DND-41 (cell line): ENCODE measurements at regions not wholly inside any gene's neighbourhood (a gene's known extent, or its start where the extent isn't known, plus 50 kb on each side); places are given as distances from the start of the nearest gene placed in this dataset.

ENCODE experiments used
- ATAC-seq: fragments of 200-7000 bp; cut with Tn5 transposase; 3 replicates; pipeline ENCODE4 v1.9.1; 2021; ENCODE audit warnings: low read depth; ENCODE audit not compliant: insufficient read depth
- DNase-seq: peaks from one replicate; pipeline ENCODE4 v3.0.0-alpha.2; 2020
- H2AFZ ChIP-seq: 2 replicates; pipeline ENCODE4 v1.6.0; 2012; ENCODE audit warnings: low read depth, low read length
- H3K27ac ChIP-seq: 2 replicates; pipeline ENCODE4 v1.5.1; 2012; ENCODE audit warnings: low read length, inconsistent platforms
- H3K27me3 ChIP-seq: fragments of 200-600 bp; sonication (generic); 2 replicates; pipeline ENCODE4 v1.6.0; 2012; ENCODE audit warnings: low read length, mild to moderate bottlenecking, inconsistent platforms; ENCODE audit not compliant: insufficient read depth, poor library complexity
- H3K36me3 ChIP-seq: 2 replicates; pipeline ENCODE4 v1.5.1; 2012; ENCODE audit warnings: low read length, inconsistent platforms; ENCODE audit not compliant: insufficient read depth
- H3K4me1 ChIP-seq: 2 replicates; pipeline ENCODE4 v1.5.1; 2012; ENCODE audit warnings: mild to moderate bottlenecking, low read length; ENCODE audit not compliant: insufficient read depth
- H3K4me2 ChIP-seq: 2 replicates; pipeline ENCODE4 v1.6.0; 2012; ENCODE audit warnings: mild to moderate bottlenecking, moderate library complexity, low read length, inconsistent platforms; ENCODE audit not compliant: insufficient read depth
- H3K4me3 ChIP-seq, 2 experiments: fragments of 200-600 bp in 1 of 2; shearing (Covaris generic) in 1 of 2; 2 replicates each; pipeline ENCODE4 v1.5.1; 2012 to 2016; ENCODE audit warnings: inconsistent platforms in 2 of 2, low read length in 2 of 2, mild to moderate bottlenecking in 2 of 2, low read depth in 1 of 2, moderate library complexity in 1 of 2
- H3K79me2 ChIP-seq: 2 replicates; pipeline ENCODE4 v1.6.0; 2012; ENCODE audit warnings: low read length, inconsistent platforms; ENCODE audit not compliant: insufficient read depth
- H3K9ac ChIP-seq: 2 replicates; pipeline ENCODE4 v1.6.0; 2012; ENCODE audit warnings: low read depth, mild to moderate bottlenecking, inconsistent platforms, low read length, moderate library complexity
- H3K9me3 ChIP-seq: 2 replicates; pipeline ENCODE4 v1.5.1; 2012; ENCODE audit warnings: low read length, moderate library complexity, mild to moderate bottlenecking, inconsistent platforms; ENCODE audit not compliant: insufficient read depth, severe bottlenecking
- H4K20me1 ChIP-seq: 2 replicates; pipeline ENCODE4 v1.6.0; 2012; ENCODE audit warnings: low read length; ENCODE audit not compliant: insufficient read depth
- EZH2 ChIP-seq: IDR thresholded peaks from 3 replicates; pipeline ENCODE4 v1.6.1; 2012; ENCODE audit warnings: borderline replicate concordance, low read depth, mild to moderate bottlenecking, moderate library complexity, low read length, inconsistent platforms; ENCODE audit not compliant: severe bottlenecking
- TF ChIP-seq, protein P1 (sequence below): IDR thresholded peaks from 2 replicates; pipeline ENCODE4 v1.5.1; 2012; ENCODE audit warnings: borderline replicate concordance, low read length, moderate library complexity, mild to moderate bottlenecking; ENCODE audit not compliant: poor library complexity, severe bottlenecking; ENCODE audit errors: extremely low read depth

DNA sequence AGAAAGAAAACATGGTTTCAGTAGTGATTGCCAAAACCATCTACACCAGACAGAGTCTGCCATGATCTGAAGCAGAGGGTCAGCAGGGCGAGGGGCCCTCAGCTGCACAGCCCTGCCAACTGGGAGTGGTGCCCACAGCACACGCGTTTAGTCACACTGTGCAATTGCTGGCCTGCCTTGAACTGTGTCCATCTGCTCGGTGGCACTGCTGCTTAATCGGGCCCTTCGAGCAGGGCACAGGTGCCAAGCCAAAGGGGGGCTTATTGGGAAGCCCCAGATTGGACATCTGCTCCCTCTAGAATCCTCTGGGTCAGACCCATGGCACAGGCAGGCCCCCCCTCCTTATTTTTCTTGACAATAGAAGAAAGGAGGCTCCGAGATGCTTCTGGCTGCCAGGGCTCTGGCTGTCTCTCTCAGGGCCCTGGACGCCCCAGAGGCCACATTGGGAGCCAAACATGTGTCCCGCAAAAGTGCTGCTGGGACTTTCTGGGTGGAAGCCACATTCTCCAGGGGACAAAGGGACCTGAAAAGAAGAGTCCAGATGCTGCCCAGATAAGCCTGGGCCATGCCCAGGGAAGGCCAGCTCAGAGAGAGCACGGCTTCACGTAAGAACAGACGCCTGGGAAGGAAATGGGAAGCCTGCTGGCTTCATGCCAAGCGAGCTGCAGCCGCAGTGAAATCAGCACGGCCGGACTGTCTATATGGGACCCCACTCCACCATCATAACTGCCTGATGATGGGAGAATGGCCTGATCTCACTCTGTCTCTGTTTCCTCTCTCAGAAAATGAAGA is 349.2 kb downstream of the GADD45G start:
- no peak for ATAC-seq
- H3K4me1 ChIP-seq: no peaks in the 10 kb centered on the region
- no peak overlapping the region for H2AFZ ChIP-seq
- no peaks in the 10 kb centered on the region for H4K20me1 ChIP-seq
- no peak overlapping the region for H3K27ac ChIP-seq
- no peak overlapping the region for H3K4me3 ChIP-seq
- H3K79me2 ChIP-seq: no peaks in the 10 kb centered on the region
- H3K9ac ChIP-seq: no peak overlapping the region
- H3K27me3 ChIP-seq: no peaks in the 10 kb centered on the region
- H3K4me2 ChIP-seq: no peak overlapping the region
- no peaks in the 10 kb centered on the region for H3K9me3 ChIP-seq
- TF ChIP-seq, protein P1, sequence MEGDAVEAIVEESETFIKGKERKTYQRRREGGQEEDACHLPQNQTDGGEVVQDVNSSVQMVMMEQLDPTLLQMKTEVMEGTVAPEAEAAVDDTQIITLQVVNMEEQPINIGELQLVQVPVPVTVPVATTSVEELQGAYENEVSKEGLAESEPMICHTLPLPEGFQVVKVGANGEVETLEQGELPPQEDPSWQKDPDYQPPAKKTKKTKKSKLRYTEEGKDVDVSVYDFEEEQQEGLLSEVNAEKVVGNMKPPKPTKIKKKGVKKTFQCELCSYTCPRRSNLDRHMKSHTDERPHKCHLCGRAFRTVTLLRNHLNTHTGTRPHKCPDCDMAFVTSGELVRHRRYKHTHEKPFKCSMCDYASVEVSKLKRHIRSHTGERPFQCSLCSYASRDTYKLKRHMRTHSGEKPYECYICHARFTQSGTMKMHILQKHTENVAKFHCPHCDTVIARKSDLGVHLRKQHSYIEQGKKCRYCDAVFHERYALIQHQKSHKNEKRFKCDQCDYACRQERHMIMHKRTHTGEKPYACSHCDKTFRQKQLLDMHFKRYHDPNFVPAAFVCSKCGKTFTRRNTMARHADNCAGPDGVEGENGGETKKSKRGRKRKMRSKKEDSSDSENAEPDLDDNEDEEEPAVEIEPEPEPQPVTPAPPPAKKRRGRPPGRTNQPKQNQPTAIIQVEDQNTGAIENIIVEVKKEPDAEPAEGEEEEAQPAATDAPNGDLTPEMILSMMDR: no peak
- TF ChIP-seq EZH2: no peak
- H3K36me3 ChIP-seq: no peaks in the 10 kb centered on the region
- DNase-seq: no peak

DNA sequence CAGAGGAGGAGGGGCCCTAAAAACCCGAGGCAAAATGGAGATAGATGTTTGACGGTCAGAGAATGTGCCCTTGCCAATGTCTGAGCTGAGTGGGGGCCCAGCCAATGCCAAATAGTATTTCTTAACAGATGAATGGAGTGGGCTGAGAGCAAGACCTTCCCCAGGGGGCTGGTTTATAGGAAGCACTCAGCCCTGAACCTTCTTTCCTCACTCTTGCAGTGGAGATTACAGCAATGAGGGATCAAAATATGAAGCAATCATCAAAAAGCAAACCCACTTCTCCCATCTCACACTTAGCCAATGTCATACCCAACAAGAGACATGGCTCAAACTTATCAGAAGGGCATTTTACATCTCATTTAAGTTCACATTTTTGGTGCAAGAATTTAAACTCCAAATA is 350.3 kb downstream of the GADD45G start:
- Histone ChIP-seq H3K4me2 (no peak overlapping the region), H3K9me3 (no peaks in the 10 kb centered on the region), H3K27me3 (no peaks in the 10 kb centered on the region), H3K4me3 (no peak overlapping the region), H4K20me1 (no peaks in the 10 kb centered on the region), H3K27ac (no peak overlapping the region), H3K9ac (no peak overlapping the region), H2AFZ (no peak overlapping the region), H3K36me3 (no peaks in the 10 kb centered on the region), H3K4me1 (no peaks in the 10 kb centered on the region), H3K79me2 (no peaks in the 10 kb centered on the region)
- TF ChIP-seq EZH2: no peak
- TF ChIP-seq, protein P1: no peak
- ATAC-seq (no peak), DNase-seq (no peak)

DNA sequence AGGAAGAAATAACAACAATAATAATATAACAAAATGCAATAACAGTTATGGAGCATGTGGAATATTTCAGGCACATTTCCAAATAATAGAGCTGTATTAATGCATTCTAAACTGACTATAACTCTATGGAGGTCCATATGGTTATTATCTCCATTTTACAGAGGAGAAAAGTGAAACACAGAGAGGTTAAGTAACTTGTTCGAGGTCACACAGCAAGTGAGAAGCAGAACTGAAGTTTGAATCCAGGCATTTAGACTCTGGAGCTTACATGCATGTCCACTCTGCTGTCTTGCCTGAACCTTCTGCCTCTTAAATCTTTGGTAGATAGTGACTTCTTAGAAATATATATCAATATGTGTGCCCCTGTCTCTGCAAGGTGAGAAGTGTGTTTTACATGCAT is 350.8 kb downstream of the GADD45G start:
- H3K36me3 ChIP-seq: no peaks in the 10 kb centered on the region
- H3K79me2 ChIP-seq: no peaks in the 10 kb centered on the region
- H3K9ac ChIP-seq: no peak overlapping the region
- H3K4me2 ChIP-seq: no peak overlapping the region
- DNase-seq: no peak
- TF ChIP-seq, protein P1: no peak
- no peak for TF ChIP-seq EZH2
- H2AFZ ChIP-seq: no peak overlapping the region
- H4K20me1 ChIP-seq: no peaks in the 10 kb centered on the region
- H3K27ac ChIP-seq: no peak overlapping the region
- no peak for ATAC-seq
- no peaks in the 10 kb centered on the region for H3K9me3 ChIP-seq
- H3K4me1 ChIP-seq: no peaks in the 10 kb centered on the region
- no peak overlapping the region for H3K4me3 ChIP-seq
- no peaks in the 10 kb centered on the region for H3K27me3 ChIP-seq
